Activated naive CD4-positive, alpha-beta T cell treated with Interleukin-2 at 50 U/mL for 16 hours (primary cell): ENCODE measurements at regions not wholly inside any gene's neighbourhood (a gene's known extent, or its start where the extent isn't known, plus 50 kb on each side); places are given as distances from the start of the nearest gene placed in this dataset.

Experiments
- DNase-seq: peaks from one replicate; pipeline ENCODE4 v3.0.0-alpha.2; 2020

DNA sequence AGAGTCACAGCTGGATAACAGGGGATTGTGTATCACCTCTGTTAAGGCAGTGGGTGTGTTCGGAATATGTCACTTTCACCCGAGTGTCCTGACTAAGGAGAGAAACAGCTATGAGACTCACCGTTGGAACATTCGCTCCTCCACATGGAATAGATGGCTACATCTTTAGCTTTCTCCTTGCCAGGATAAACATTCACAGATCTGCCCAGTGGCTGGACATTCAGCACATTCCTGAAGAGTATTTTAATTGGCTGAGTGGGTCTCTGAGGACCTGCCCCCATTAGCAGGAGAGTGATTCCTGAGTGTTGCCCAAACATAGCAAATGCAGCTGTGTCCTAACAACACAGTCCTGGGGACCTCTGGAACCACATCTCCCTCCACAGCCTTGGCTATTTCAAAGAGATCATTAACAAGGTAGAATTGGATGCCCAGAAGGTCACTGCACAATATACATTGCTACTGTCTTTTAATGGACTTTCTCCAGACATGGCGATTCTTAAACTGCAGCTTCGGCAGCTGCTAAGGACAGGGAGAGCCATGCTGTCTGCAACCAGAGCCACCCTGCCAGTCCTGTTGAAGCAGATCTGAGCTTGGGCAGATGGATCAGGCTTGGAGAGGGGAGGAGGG is 435.0 kb upstream of the CADM1 start:
- DNase-seq, result no peak

DNA sequence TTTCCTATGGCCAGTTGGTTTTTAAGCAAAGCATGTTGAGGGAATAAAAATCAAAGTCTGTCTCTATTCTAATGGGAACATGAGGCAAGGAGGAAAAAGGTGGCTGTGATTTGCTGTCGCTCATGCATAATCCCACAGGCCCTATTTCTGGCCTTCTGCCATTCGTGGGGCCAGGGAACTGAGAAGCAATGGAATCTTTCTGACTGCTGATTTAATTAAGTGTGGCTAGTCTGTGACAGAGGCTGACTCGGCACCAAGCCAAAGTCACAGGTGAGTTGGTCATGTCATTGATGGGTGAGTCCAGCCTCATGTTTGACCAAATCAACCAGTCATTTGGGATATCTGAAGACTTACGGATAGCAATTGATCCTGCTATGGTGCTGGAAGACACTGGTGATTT is 429.3 kb upstream of the CADM1 start:
- no peak for DNase-seq

DNA sequence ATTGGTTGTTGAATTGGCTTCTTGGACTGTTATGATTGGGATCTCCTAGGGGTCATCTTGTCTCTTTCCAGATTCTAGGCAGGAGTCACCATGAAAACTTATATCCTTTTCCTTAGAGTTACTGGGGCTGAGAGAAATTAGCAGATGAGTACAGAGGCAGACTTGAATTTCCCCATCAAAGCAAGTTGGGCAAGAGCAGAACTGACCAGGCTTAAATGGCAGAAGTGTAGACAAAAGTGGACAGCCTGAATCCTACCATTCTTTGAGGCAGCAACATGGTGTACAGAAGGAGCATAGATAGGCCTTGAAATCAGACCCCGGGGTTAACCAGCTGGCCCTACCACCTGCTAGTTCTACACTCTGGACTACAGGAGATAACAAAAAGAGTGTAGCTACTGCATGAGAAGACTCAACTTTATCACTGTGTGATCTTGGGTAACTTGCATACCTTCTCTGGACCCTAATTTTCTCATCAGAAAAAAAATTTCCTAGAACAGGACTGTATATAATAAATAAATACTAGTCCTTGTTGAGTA is 427.4 kb upstream of the CADM1 start:
- DNase-seq, result no peak

DNA sequence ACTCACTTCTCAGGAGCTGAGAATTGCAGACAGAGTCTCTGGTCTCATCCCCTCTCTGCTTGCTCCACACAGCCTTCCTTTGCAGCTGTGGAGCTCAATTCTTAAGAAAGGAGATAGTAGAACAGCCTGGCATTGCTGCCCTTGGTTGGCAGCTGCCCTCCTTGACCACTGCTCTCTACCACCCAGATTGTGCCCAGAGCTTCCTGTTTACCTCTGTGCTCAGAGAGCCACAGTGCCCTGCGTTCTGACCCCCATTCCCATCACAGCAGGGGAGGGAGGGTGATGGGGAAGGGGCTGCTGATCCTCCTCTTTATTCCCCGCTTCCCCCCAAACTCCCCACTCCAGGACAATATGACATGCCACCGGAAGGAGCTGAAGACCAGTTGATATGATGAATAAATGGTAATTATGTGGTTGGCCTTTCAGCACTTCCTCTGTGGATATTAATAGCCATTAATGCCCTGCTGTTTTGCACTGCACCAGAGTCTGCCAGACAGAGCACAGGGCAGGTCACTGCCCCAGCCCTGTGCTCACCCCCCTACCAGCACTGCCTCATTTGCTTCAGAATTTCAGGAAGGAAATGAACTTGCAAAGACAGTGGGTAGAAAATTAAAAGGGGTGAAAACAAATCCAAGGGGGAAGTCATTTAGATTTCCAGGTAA is 426.8 kb upstream of the CADM1 start:
- no peak for DNase-seq

DNA sequence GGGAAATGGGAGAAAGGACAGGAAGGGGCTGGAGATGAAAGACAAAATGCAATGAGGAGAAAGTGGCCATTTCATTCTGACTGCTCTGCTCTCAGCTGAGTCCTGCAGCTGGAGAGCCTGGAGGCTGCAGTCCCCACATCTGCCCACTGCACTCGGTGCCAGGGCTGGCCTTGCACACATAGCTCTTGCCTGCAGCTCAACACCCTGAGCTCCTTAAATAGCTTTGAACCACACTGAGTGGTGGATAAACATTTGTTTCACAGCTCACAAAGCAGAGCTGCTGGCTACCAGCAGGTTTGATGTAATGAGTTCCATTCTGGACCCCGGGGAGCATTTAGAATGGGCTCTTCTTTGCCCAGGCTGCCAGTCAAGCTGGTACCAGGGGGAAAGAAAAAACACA is 426.1 kb upstream of the CADM1 start:
- no peak for DNase-seq

DNA sequence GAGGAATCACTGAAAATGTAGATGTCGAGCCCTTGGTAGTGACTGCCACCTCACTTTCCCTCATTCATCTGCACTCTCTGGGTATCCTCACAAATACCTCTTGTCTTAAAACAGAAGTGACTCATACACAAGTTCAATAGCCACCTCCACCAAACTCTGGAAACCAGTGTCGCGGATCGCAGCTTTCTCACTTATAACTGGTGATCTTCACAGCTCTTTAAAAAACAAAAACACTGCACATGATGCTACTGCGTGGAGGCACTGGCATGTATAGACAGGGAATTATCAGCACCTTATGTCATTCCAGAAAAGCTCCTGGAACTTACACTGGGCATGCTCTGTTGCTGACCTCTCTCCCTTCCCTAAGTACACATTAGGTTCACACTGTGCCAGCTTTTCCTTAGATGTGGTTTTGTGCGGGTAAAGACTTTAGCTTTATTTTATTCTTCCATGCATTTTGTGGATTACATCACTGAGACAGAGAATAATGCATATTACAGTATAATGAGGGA is 425.5 kb upstream of the CADM1 start:
- DNase-seq, result no peak

DNA sequence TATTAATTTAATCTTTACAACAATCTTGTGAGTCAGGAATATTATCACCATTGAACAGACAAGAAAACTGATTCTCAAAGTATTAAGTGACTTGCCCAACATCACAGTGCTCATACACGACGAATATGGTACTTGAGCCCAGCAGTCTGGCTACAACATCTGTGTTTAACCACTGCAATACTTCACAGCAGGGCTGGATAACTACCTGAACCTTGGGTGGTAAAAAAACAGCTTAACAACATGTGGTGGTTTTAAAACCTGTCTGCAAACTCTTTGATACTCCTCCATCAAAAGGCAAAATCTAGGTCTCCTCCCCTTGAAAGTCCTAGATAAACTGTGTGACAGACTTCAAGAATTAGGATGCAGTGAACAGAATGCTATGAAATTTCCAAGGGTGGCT is 424.6 kb upstream of the CADM1 start:
- no peak for DNase-seq

DNA sequence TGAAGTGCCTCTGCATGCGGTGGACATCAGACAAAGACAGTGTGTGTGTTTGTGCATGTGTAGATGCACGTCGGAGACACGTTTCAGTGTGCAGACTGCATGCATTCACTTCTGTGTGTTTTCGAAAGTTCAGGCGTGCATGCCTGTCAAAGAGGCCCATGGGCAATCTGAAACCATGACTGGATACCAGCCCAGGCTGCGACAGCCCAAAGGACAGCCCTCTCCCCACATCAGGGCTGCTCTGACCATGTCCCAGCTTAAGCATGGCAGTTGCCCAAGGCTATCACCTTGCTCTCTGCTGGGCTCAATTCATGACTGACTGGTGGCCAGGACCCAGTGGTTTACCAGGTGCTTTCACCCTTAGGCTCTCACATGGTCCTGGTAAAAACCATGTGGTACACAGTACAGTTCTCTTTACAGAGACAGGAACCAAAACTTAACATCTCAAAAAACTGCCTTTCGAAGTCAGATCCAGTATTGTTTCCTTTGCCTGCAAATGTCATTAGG is 423.7 kb upstream of the CADM1 start:
- DNase-seq, result no peak

DNA sequence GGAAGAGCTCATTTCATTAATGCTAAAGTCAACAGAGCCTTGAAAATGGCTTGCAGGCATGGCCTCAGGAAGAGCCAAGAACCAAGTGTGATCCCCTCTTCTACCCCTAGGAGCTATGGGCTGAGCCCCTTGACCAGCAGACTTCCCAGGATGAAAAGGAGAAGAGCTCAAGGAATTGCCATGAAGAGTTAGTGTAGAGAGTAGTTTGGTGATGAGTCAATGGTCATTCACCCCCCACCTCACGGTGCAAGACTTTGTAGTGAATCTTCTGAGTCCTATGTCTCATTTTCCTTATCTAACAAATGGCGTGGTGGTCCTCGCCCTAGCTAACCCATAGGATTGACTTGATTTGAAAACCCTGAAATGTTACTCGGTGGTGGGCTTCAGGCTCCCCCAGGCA is 422.4 kb upstream of the CADM1 start:
- DNase-seq, result no peak

DNA sequence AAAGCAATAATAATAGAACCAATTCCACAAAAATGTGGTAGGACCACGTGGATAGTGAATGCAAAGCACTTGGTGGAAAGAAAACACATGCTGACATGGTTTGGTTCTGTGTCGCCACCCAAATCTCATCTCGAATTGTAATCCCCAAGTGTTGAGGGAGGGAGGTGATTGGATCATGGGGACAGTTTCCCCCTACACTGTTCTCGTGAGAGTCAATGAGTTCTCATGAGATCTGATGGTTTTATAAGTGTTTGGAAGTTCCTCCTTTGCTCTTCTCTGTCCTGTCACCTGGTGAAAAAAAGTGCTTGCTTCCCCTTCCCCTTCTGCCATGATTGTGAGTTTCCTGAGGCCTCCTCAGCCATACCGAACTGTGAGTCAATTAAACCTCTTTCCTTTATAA is 421.9 kb upstream of the CADM1 start:
- DNase-seq, result no peak

DNA sequence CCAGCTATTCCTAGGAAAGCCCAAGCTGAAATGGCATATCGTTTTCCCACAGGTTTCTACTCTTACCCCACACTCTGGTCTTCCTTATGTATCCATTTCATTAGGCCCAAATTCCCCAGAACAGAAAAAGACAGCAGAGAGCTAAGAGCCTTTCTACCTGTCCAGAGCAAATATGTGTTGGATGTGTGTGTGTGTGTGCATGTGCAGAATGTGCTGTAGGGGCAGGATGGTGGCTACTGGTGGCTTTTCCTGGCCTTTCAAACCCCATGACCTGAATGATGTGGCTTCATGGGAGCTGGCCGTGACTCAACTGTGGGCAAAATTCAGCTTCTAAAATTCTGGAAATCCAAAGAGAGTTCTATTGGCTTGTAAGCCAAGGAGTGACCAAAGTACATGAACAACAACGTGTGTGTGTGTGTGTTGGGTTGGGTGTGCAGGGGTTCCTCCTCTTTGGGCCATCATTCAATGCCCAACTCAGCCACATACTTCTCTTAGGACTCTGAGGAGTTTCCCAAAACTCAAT is 421.4 kb upstream of the CADM1 start:
- DNase-seq, result no peak

DNA sequence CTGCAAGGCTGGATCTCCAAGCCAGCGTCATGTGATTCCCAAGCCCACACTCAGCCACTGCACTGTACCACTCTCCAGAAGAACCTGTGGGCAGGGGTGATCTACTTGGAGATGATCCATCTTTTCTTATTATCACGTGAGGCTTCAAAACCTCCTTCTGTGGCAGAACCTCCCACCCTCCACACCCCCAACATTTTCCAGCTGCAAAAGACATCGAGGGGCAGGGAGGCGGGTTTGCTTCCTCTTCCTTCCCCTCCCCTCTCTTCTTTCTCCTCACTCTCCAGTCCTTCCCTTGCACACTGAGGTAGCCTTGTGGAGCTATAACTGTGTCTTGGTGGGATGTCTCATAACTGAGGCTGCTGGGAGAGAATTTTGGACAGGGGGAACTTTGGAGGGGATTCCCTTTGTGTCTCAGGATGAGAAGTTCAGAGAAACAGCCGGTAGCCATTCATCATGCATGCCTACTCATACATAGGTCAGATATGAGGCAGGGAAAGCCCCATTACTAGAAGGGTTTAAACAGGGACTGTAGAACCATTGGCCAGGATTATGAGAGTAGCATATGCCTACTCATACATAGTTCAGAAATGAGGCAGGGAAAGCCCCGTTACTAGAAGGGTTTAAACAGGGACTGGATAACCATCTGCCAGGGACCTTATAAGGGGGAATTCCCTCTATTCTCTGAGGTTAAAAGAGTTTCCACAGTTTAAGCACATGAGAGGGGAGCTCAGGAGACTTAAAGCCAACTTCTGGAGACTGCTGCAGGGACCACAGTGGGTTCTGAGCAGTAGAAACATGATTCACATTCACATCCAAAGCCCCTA is 420.7 kb upstream of the CADM1 start:
- DNase-seq, result peak; percentile 2

DNA sequence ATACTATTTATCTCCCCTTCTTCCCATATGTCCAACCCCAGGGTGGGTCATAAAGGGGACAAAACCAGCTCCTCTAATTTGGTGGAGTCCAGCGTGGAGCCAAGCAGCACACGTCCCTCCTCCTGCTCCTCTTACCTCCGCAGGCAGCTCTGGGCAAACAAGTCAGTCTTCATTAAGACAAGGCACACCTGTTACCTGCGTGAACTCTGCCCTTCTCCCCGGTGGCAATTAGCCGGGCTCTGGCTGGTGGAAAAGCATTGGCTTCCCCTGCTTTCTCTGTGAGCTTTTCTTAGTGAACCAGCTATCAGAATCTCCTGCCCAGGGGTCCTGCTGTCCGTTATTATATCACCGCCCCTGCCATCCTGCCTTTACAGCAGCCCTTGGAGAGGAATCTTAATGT is 418.7 kb upstream of the CADM1 start:
- DNase-seq, result no peak

DNA sequence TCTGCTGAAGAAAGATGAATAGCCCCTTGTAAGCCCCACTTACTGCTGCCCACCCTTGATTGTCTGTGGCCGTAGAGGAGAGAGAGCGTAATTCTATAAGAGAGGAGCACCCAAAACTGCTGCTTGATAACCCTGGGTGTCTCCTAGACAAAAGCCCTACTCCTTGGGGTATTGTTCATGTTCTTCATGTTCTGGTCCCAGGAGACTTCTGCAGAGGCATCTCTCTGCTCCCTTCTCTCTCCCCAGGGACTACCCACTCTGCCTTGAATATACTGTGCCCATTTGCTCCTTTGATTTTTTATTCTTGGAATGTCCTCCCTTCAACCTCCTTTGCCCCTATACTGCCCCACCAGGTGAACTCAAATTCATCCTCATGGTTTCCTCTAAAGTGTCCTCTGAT is 417.8 kb upstream of the CADM1 start:
- DNase-seq, result no peak

DNA sequence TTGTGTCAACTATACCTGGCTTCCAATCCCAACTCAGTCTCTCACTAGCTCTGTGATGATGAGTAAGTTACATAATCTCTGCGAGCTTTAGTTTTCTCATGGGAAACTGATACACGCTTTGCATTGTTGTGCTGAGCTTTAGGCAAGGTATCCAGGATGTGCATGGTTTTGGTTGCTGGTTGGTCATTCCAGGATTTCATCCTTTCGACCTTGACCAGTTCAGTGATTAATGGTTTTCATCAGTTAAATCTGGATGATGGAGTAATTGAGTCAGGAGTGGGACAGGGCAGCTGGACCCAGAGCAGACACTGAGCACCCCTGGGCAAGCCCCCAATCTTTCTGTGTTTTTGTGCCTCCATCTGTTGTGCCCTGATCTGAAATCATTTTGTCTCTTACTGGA is 417.3 kb upstream of the CADM1 start:
- no peak for DNase-seq

DNA sequence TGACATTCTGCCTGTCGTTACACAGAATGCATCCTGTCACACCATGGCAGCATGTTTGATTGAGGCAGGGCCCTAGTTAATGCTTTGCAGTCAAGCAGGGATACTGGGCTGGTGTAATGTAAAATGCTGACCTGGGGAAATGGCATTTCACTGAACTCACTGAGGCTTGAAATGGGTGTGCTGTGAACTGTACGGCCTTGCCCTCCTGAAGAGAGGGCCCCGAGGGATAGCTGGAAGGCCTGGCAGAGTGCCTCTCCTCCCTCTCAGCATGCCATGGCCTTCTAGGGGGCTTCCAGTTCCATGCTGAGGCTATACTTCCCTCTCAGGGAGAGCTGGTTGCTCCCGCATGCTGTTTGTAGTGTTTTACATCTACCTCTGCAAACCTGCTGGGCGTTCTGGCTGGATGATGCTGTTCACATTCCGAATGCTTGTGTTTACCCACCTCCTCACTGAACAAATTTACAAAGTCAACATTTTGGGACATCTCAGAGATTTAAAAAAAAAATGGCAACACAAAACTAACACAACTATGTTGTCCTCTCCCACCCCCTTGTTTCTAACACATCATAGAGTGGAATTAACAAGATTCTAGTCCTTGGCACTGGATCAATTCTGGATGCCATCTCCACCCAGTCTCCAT is 416.7 kb upstream of the CADM1 start:
- DNase-seq, result no peak

DNA sequence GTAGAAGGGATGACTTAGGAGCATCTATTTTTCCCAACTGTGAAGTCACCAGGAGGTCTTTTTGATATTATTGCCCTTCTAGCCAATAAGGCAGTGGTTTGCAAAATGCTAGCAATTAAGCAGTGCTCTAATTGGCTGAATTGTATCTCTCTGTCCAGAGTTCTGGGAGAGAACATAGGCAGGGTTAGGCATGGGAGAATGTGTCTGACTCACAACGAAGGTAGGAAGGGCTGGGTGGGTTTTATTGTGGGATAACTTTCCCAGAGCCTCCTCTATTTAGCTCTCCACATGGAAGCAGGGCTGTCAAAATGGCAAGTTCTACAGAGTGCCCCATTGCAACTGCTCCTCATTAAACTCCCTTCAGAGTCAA is 415.9 kb upstream of the CADM1 start:
- no peak for DNase-seq

DNA sequence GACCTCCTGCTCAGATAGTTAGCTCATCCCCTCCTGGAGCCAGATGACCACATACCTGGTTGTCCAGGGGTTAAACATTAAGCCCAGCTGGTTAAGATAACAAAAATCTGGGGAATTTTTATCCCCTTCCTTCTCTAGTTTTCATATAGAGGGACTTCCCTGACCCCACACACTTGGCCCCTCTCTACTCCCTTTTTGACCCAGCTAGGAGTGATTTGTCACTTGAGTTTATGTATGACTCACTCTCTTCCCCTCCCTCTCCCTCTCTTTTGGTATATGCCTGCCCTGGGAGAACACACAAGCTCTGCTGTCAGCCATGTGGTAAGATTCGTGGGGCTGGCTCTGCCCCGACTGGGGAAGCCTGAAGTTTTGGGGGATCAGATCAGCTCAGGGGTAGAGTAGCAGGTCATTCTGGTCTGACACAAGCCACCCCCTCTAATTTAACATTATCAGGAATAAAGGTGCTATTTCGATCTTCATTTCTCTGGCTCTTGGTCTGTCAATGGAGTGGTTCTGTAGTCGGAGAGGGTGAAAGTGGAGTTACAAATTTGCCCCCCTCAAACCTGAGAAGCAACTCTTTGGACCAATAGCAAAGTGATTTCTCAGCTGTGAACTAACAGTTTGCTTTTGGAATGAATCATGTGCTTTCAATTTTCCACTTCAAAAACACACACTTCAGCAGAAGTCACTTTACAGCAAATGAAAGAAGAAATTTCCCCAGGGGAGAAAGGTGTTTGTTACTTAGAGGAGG is 415.3 kb upstream of the CADM1 start:
- DNase-seq, result no peak

DNA sequence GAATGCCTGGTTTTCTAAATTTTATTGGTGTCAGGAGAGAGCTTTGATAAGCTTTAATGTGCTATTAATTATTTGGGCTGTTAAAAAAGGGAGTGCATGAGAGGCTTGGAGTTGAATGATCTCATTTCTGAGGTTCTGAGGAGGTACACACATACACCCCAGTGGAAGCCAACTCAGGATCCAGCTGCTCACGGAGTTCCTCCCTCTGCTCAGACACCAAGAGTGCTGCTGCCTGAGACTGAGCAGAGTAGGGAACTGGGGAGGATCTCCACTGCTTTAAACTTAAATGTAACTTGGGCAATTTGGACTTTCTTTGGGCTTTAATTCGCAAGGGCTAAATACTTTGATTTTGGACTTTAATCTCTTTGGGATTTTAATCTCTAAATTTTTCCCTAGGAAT is 414.4 kb upstream of the CADM1 start:
- DNase-seq, result no peak

DNA sequence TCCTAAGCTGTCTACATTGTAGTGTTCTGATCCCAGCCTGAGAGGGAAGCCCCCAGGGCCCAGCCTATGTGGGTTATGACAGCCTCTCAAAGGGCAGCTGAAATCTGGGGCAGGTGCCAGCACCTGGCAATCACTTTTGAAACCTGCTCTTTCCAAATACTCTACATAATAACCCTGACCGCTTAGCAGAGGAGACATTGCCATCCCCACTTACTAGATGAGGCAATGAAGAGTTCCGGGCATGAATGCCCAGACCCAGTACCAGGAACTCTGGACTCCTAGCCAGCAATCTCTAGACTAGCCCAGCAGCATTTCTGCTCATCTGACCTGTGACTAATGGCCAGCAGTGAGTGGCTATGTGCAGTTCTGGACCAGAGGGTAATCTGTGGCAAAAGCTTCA is 412.4 kb upstream of the CADM1 start:
- no peak for DNase-seq

DNA sequence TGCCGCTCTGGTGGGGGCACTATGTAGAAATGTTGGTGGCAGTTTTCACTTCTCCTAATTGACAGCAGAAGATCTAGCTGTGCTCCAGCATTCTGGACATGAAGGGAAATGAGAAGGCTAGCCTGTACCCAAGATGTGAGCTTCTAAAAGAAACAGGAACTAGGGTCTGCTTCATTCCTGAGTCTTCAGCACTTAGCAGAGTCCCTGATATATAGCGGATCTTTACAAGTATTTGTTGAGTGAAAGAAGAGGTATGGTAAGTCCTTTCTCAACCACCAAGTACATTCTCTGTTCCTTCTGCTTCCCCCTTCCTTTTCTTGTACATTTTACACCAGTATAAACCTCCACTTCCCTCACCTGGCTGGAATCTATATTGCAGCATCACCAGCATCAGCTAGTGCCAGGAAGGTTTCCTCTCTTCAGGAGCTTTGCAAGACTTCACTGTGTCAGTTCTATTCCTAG is 408.3 kb upstream of the CADM1 start:
- no peak for DNase-seq
